ENCODE measurements at regions not wholly inside any gene's neighbourhood (a gene's known extent, or its start where the extent isn't known, plus 50 kb on each side); places are given as distances from the start of the nearest gene placed in this dataset.

DNA sequence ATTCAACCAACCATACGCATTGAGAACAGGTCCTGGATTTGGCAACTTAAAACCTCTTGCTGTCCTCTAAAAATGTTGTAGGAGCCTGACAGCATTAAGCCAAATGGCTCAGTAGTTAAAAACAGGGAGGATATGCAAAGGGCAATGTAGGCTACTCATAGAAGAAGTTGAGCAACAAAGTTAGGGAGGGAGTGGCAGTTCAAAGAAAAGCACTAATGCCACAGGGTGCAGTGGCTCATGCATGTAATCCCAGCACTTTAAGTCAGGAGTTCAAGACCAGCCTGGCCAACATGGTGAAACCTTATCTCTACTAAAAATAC is 92.9 kb upstream of the ERG start:
- TF ChIP-seq, protein P1, sequence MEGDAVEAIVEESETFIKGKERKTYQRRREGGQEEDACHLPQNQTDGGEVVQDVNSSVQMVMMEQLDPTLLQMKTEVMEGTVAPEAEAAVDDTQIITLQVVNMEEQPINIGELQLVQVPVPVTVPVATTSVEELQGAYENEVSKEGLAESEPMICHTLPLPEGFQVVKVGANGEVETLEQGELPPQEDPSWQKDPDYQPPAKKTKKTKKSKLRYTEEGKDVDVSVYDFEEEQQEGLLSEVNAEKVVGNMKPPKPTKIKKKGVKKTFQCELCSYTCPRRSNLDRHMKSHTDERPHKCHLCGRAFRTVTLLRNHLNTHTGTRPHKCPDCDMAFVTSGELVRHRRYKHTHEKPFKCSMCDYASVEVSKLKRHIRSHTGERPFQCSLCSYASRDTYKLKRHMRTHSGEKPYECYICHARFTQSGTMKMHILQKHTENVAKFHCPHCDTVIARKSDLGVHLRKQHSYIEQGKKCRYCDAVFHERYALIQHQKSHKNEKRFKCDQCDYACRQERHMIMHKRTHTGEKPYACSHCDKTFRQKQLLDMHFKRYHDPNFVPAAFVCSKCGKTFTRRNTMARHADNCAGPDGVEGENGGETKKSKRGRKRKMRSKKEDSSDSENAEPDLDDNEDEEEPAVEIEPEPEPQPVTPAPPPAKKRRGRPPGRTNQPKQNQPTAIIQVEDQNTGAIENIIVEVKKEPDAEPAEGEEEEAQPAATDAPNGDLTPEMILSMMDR (conservative IDR thresholded peaks at IDR 0.05), result no peak
- no peak for DNase-seq (ENCODE audit: low read depth, low spot score)
- H3K9me3 Mint-ChIP-seq, result no peaks in the 10 kb centered on the region
- H3K36me3 Mint-ChIP-seq (ENCODE audit: low read depth), result no peaks in the 10 kb centered on the region
- H3K4me1 Mint-ChIP-seq, result no peaks in the 10 kb centered on the region
- H3K27ac Mint-ChIP-seq (ENCODE audit: unreplicated experiment), result no peak overlapping the region
- H3K27me3 Mint-ChIP-seq (ENCODE audit: low read depth), result peaks cover 10% of the 10 kb centered on the region
- no peak overlapping the region for H3K4me3 Mint-ChIP-seq

DNA sequence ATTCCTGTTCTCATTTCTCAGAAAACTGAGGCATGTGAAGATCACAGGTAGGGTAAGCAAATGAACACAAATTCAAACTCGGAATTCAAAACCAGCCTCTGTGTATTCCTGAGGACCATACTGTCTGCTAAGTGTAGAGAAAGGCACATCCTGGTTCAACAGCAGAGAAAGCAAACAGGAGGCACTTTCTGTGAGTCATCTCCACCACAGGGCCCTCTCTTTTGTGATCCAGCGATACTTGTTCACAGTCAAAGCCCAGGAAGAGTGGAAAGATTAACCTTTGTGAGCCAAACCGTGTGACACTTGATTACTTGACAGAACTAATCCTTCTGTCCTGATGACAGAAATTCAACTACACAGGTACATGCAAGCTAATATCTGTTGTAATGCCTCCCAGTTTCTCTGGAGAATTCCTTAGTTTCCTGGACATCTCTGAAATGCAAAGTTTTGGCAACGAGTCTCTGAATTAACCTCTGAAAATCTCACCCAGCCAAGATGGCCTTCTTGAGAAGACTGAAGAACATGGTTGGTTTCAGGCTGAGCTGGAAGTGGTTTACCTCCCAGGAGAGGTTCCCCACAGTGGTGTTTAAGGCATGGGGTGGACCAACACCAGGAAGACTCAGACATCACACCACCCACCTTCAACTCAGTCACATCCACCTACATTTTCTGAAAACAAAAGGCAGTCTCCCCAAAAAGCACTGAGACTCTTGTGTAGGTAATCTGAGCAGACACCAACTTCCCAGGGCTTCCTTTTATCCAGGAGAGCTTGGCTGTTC is 98.2 kb upstream of the ERG start:
- no peaks in the 10 kb centered on the region for H3K4me1 Mint-ChIP-seq
- no peak overlapping the region for H3K4me3 Mint-ChIP-seq
- no peaks in the 10 kb centered on the region for H3K9me3 Mint-ChIP-seq
- TF ChIP-seq, protein P1 (conservative IDR thresholded peaks at IDR 0.05), result no peak
- peaks cover 4% of the 10 kb centered on the region for H3K27me3 Mint-ChIP-seq (ENCODE audit: low read depth)
- no peaks in the 10 kb centered on the region for H3K36me3 Mint-ChIP-seq (ENCODE audit: low read depth)
- no peak for DNase-seq (ENCODE audit: low read depth, low spot score)
- no peak overlapping the region for H3K27ac Mint-ChIP-seq (ENCODE audit: unreplicated experiment)

- Mint-ChIP-seq H3K9me3 (no peaks in the 10 kb centered on the region), H3K4me3 (no peak overlapping the region), H3K27me3 (ENCODE audit: low read depth) (no peaks in the 10 kb centered on the region), H3K27ac (ENCODE audit: unreplicated experiment) (no peak overlapping the region), H3K36me3 (ENCODE audit: low read depth) (no peaks in the 10 kb centered on the region), H3K4me1 (no peaks in the 10 kb centered on the region)
- TF ChIP-seq, protein P1 (conservative IDR thresholded peaks at IDR 0.05), result no peak
- no peak for DNase-seq (ENCODE audit: low read depth, low spot score)
These were observed 99.1 kb upstream of the ERG start for GRCh38 chr21:38597421-38597820.

DNA sequence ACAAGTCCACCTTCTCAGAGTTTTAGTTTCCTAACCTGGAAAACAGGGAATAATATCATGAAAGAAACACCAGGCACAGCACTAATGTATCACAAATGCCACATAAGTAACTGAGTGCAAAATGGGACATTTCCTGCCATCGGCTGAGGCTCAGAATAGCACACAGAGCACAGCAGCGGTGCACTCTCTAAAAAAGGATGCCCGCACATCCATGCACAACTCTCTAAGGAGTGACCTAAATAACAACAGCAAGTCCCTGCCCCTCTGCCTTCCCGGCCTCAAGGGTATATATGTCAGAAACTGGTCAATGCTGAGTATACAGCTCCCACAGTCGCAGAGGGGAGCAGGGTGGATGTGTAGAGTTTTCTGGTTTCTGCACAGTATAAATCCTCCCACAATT is 100.1 kb upstream of the ERG start:
- no peaks in the 10 kb centered on the region for H3K4me1 Mint-ChIP-seq
- no peak overlapping the region for H3K27ac Mint-ChIP-seq (ENCODE audit: unreplicated experiment)
- H3K9me3 Mint-ChIP-seq, result no peaks in the 10 kb centered on the region
- no peak for DNase-seq (ENCODE audit: low read depth, low spot score)
- H3K36me3 Mint-ChIP-seq (ENCODE audit: low read depth), result no peaks in the 10 kb centered on the region
- no peaks in the 10 kb centered on the region for H3K27me3 Mint-ChIP-seq (ENCODE audit: low read depth)
- TF ChIP-seq, protein P1 (conservative IDR thresholded peaks at IDR 0.05), result no peak
- no peak overlapping the region for H3K4me3 Mint-ChIP-seq

DNA sequence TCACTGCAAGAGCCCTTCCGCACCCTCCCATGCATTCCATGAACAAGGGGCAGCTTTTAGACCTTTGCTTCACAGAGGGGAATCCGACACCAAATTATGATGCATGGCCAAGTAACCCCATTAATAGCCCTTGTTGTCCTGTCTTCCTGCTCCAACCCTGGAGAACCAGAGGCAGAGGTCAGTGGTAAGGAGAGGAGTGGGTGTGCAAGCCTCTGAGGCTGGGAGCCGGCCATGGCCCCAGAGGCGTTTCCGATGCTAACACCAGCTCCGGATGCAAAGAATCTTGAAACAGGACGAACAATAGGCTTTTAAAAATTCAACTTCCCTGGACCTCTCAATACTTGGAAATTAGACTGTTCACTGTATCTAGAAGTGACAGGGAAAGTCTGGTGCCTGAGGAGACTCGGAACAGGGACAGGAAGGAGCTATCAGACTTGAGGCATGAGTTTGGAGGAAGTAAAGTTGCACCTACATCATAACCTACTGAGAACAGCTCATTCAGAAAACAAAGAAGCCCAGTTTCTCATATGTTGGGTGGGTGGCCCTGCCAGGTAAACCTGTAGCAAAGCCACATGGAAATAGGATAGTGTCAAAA is 101.2 kb upstream of the ERG start:
- H3K27ac Mint-ChIP-seq (ENCODE audit: unreplicated experiment), result no peak overlapping the region
- no peak for DNase-seq (ENCODE audit: low read depth, low spot score)
- H3K27me3 Mint-ChIP-seq (ENCODE audit: low read depth), result no peaks in the 10 kb centered on the region
- no peaks in the 10 kb centered on the region for H3K9me3 Mint-ChIP-seq
- no peaks in the 10 kb centered on the region for H3K4me1 Mint-ChIP-seq
- H3K4me3 Mint-ChIP-seq, result no peak overlapping the region
- no peaks in the 10 kb centered on the region for H3K36me3 Mint-ChIP-seq (ENCODE audit: low read depth)
- TF ChIP-seq, protein P1 (conservative IDR thresholded peaks at IDR 0.05), result no peak
